Type B pancreatic cell (in vitro differentiated cells): ENCODE measurements at regions not wholly inside any gene's neighbourhood (a gene's known extent, or its start where the extent isn't known, plus 50 kb on each side); places are given as distances from the start of the nearest gene placed in this dataset.

Source experiments
- DNase-seq: peaks from one replicate; pipeline ENCODE4 v3.0.0; 2021; ENCODE audit warnings: mixed read lengths; ENCODE audit not compliant: unreplicated experiment; ENCODE audit errors: extremely low spot score
- H3K27ac Mint-ChIP-seq: 2 replicates; pipeline ENCODE4 v1.8.0; 2021; ENCODE audit warnings: mild to moderate bottlenecking, mixed read lengths
- H3K27me3 Mint-ChIP-seq: 2 replicates; pipeline ENCODE4 v1.8.0; 2021; ENCODE audit warnings: mixed read lengths
- H3K36me3 Mint-ChIP-seq: 2 replicates; pipeline ENCODE4 v1.8.0; 2021; ENCODE audit warnings: mixed read lengths
- H3K4me1 Mint-ChIP-seq: one replicate; pipeline ENCODE4 v1.8.0; 2021; ENCODE audit warnings: mixed read lengths; ENCODE audit not compliant: unreplicated experiment
- H3K4me3 Mint-ChIP-seq: 2 replicates; pipeline ENCODE4 v1.8.0; 2021; ENCODE audit warnings: mild to moderate bottlenecking, mixed read lengths
- H3K9me3 Mint-ChIP-seq: 2 replicates; pipeline ENCODE4 v1.8.0; 2021; ENCODE audit warnings: mixed read lengths
- CTCF ChIP-seq: fragments of 200-600 bp; sonication (generic); conservative IDR thresholded peaks from 2 replicates; pipeline ENCODE4 v1.5.0; 2021; ENCODE audit warnings: antibody characterized with exemption, mild to moderate bottlenecking

- DNase-seq = no peak
- no peak overlapping the region for H3K4me3 Mint-ChIP-seq
- peak overlapping the region; percentile 57 for H3K27ac Mint-ChIP-seq
- H3K4me1 Mint-ChIP-seq = peaks cover 20% of the 10 kb centered on the region
- H3K9me3 Mint-ChIP-seq = peaks cover 5% of the 10 kb centered on the region
- H3K36me3 Mint-ChIP-seq = no peaks in the 10 kb centered on the region
- no peaks in the 10 kb centered on the region for H3K27me3 Mint-ChIP-seq
- no peak for TF ChIP-seq CTCF
These were observed 134.3 kb downstream of the ZNF664 start for GRCh38 chr12:124107351-124107750.

GRCh38 chr12:124109760-124110159, 136.7 kb downstream of the ZNF664 start:
- TF ChIP-seq CTCF = no peak

GRCh38 chr12:124110372-124110883, 137.4 kb downstream of the ZNF664 start:
- H3K36me3 Mint-ChIP-seq = no peaks in the 10 kb centered on the region
- no peak overlapping the region for H3K4me3 Mint-ChIP-seq
- no peaks in the 10 kb centered on the region for H3K27me3 Mint-ChIP-seq
- H3K9me3 Mint-ChIP-seq = peaks cover 5% of the 10 kb centered on the region
- peaks cover 25% of the 10 kb centered on the region for H3K4me1 Mint-ChIP-seq
- no peak overlapping the region for H3K27ac Mint-ChIP-seq
- no peak for DNase-seq
- TF ChIP-seq CTCF = no peak

More at GRCh38 chr12:124109760-124110159, 136.7 kb downstream of the ZNF664 start:
- Mint-ChIP-seq H3K4me3 (no peak overlapping the region), H3K36me3 (no peaks in the 10 kb centered on the region), H3K27me3 (no peaks in the 10 kb centered on the region), H3K27ac (no peak overlapping the region), H3K4me1 (peaks cover 20% of the 10 kb centered on the region), H3K9me3 (peaks cover 5% of the 10 kb centered on the region)
- no peak for DNase-seq

GRCh38 chr12:124111006-124111405, 138.0 kb downstream of the ZNF664 start:
- Mint-ChIP-seq H3K36me3 (no peaks in the 10 kb centered on the region), H3K4me3 (no peak overlapping the region), H3K27ac (no peak overlapping the region), H3K4me1 (peaks cover 25% of the 10 kb centered on the region), H3K9me3 (peaks cover 5% of the 10 kb centered on the region), H3K27me3 (no peaks in the 10 kb centered on the region)
- TF ChIP-seq CTCF = no peak
- no peak for DNase-seq

- no peak for DNase-seq
- H3K4me3 Mint-ChIP-seq = no peak overlapping the region
- peaks cover 5% of the 10 kb centered on the region for H3K9me3 Mint-ChIP-seq
- no peak overlapping the region for H3K27ac Mint-ChIP-seq
- TF ChIP-seq CTCF = no peak
- H3K36me3 Mint-ChIP-seq = no peaks in the 10 kb centered on the region
- H3K27me3 Mint-ChIP-seq = no peaks in the 10 kb centered on the region
- H3K4me1 Mint-ChIP-seq = peaks cover 20% of the 10 kb centered on the region
These were observed 141.3 kb downstream of the ZNF664 start for GRCh38 chr12:124114316-124114715.

- TF ChIP-seq CTCF = no peak
- no peak overlapping the region for H3K27ac Mint-ChIP-seq
- no peaks in the 10 kb centered on the region for H3K36me3 Mint-ChIP-seq
These were observed 142.5 kb downstream of the ZNF664 start for GRCh38 chr12:124115496-124115895.

More at GRCh38 chr12:124115496-124115895, 142.5 kb downstream of the ZNF664 start:
- DNase-seq = no peak
- no peak overlapping the region for H3K4me3 Mint-ChIP-seq
- H3K27me3 Mint-ChIP-seq = no peaks in the 10 kb centered on the region
- no peaks in the 10 kb centered on the region for H3K9me3 Mint-ChIP-seq
- peaks cover 16% of the 10 kb centered on the region for H3K4me1 Mint-ChIP-seq
